NCI-H2171 (cell line): ENCODE measurements at regions not wholly inside any gene's neighbourhood (a gene's known extent, or its start where the extent isn't known, plus 50 kb on each side); places are given as distances from the start of the nearest gene placed in this dataset.
A peak's percentile ranks its signal among the peaks of the same experiment; 100 is the strongest.

Source experiments
- DNase-seq: peaks from one replicate; lab custom pipeline; 2025; lab: John Stamatoyannopoulos, UW

DNA sequence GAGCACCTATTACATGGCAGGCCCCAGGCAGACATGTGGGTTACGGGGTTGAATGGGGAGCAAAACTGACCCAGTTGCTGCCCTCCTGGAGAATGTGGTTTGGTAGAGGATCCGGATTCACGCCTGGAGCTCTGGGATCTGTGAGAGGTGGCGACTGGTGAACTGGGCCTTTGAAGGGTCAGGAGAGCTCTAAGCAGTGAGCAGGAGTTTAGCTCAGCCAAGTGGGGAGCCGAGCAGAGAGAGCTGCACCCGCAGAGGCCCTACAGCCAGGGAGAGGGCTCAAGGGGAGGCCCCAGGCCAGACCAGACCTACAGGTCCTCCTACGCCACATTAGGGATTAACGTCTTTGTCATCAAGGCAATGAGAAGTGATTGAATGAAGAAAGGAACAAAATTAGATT is 179.8 kb upstream of the TLE3 start:
- DNase-seq, result no peak

DNA sequence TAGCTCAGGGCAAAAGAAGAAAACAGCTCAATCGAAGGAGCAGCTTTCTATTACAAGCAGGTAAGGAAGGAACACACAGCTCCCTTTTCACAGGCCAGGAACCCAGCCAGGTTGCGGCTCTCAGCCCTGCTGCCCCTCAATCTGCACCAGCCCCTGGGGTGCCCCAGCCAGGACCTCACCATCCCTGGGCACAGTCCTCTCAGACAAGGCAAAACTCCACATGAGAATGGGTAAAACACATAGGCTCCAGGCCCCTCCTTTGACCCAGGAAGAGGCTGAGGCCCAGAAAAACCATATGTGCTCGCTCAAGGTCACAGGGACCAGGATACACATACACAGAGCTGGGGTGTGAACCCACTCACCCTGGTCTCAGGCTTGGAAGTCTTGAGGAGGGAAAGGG is 178.7 kb upstream of the TLE3 start:
- DNase-seq, result no peak

DNA sequence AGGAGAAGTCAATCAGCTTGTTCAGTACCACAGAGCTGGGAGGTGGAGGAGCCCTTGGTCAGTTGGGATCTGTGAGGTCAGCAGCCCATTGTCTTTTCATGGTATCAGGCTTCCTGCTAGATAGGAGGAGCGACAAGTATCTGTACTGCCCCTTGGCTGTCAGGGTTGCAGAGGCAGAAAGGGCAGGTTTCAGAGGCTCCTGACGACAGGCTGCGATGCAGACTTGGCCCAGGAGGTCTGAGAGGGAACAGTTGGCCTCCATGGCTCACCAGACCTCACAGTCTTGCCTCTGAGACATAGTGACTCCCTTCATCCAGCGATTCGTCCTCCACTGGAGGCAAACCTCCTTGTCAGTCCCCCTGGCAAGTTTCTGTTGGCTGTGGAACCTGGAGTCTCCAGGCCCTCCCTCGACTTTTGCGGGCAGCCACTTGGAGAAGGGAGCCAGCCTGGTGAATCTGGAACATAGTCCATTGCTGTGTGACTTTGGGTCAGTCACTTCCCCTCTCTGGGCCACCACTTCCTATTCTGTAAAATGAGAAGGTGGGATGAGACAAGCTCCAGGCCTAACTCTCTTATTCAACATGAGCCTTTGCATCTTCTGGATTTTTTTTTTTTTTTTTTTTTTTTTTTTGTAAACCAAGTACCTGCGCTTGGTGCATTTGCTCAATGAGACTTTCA is 177.9 kb upstream of the TLE3 start:
- DNase-seq, result no peak

DNA sequence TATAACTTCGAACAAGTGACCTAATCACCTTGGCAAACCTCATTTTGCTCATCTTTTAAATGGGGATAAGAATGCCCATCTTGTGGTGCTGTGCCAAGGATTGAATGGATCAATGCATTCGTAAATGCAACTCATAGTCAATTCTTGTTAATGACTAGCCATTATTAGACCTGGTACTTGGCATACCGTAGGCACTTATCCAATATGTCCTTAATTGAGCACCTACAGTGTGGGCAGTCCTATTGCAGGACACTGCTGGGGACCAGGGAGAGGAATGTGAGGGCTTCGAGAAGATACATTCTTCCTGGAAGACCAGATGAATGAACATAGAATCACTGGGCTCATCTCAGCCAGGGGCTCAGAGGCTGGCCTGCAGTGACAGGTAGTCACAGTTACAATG is 177.2 kb upstream of the TLE3 start:
- DNase-seq, result no peak

DNA sequence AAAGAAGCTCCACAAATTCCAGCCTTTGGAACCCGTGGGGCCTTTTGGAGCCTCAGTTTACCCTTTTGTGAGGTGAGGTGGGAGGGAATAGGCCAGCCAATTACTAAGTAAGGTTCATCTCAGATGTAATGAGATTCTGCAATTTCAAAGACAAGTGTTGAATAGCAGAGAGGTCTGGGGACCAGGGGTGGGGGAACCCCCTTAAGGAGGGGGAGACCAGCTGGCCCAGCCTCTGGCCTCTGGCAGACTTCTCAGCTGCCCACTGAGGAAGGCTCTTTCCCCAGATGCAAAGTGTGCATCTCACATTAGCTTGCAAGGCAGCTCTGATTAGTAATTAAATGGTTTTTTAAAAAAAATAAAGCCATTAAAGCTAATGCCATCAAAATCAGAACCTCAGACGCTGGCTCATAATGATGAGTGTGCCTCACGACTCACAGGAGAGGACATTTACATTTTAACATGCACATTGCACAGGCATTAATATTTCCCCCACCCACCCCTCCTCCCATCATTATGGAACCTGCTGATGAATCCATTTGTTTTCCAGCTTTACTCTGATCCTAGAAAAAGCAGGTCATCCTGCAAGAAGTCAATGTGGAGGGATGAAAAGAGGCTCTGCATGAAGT is 176.7 kb upstream of the TLE3 start:
- DNase-seq, result no peak

DNA sequence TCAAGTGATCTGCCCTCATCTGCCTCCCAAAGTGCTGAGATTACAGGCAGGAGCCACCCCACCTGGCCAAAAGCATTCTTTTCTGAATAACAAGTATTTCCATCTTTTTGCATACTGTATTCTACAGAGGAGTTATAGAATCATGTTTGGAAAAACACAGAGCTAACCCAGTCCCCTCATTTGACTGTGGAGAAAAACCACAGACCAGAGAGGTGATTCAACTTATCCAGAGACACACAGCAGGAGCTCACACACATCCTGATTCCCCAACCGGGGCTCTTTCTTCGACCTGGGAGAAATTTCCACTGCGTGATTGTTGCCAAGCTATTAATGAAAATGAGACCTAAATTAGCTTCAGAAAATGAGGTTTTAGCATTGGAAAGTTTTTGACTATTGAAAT is 176.1 kb upstream of the TLE3 start:
- DNase-seq, result no peak

DNA sequence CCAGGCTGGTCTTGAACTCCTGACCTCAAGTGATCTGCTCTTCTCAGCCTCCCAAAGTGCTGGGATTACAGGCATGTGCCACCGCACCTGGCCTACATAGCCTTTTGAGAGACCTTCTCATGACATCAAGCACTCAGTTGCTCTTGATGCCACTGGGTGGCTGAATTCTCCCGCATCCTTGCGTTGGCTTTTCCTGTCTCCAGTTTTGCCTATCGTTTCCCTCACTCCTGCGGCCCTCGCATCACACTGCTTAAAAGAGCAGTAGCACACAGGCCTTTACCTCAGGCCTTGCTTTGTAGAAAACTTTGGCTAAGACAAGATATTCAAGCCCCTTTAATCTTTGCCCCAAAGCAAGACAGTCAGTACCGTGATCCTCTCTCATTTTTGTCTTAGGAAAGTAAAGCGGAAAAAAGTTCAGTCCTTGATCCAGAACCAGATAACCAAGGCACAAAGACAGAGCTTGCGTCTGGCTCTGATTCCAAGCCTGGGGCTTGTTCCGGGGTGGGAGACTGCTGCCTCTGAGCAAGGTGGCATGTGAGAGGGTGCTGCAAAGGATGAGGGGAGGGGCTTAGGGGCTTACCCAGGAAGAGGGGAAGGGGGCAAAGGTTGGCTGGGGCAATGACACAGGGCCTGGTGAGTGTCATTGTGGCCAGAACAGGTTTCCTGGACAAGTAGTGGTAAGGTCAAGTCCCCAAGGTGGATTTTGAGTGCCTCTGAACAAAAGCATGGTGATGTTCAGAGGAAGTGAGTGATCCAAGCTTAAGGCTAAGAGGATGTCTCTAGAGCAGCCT is 175.0 kb upstream of the TLE3 start:
- no peak for DNase-seq

DNA sequence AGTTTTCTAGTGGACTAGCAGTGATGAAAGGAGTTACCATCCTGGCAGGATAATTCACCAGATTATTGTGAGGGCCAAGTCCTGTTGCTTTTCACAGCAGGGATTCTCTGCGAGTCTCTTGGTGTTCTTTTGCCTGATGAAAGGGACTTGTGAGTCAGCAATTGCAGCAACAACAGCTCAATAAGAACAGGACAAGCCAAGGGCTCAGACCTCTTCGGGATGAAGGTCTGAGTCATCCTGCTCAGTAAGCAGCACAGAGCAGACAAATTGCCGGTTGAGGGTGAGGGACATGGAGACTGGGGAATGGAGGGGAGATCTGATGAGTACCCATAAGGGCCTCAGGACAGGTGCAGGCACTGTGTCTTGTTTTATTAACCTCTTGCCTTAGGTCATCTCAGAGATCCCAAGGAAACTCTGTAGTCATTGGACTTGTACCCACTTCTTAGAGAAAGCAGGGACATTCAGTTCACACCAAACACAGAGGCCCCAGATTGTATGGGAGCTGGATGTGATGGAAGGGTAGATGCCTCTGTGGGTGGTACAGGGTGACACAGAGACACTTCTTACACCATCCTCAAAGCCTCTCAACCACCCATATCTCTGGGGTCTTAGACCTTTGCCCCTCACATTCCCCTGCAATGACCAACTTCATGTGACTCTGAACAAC is 173.8 kb upstream of the TLE3 start:
- DNase-seq, result no peak

DNA sequence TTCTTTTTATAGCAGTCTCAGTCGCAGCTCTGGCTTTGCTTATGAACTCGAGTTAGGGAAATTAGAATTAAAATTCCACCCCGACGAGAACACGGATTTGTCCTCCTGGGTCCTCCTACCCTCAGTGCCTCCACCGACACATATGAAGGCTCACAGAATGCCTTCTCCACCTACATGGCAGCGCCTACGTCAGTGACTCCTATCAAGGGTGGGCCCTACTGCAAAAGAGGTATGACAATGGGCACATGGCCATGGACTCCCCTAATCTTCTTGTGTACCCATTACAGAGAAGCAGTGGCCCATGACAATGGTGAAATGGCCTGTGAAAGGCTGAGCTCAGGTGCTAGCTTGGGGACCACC is 173.0 kb upstream of the TLE3 start:
- no peak for DNase-seq

DNA sequence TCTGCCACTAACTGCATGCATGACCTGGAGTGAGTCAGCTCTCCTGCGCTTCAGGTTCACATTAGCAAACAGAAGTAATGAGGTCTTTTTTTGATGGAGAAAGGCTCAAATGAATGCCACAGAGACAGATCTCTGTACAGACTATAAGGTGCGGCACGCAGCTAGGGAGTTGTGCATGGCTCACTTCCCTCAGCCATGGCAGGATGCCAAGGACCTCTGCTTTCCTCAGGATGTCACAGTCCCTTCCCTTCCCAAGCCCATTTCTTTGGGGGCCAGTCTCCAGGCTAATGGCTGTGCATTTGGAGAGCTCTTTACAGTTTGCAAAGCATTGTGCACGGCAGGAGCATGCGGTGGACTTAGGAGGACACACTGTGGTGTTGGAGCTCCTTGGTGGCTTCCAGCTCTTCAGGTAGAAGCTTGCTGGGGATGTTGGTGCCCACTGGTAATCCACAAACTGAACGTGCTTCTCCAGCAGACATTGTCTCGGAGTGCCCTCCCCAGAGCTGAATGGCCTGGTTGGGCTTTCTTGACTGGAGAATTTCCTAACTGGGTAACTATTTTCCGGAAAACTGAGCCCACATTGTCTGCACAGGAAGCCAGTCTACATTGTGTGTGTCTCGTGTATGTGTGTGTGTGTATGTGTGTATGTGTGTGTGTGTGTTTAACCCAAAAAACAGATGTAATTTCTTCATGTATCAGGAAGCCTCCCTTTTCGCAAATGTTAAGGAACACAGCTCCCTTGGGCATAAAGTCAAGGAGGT is 172.5 kb upstream of the TLE3 start:
- DNase-seq, result peak; percentile 17

DNA sequence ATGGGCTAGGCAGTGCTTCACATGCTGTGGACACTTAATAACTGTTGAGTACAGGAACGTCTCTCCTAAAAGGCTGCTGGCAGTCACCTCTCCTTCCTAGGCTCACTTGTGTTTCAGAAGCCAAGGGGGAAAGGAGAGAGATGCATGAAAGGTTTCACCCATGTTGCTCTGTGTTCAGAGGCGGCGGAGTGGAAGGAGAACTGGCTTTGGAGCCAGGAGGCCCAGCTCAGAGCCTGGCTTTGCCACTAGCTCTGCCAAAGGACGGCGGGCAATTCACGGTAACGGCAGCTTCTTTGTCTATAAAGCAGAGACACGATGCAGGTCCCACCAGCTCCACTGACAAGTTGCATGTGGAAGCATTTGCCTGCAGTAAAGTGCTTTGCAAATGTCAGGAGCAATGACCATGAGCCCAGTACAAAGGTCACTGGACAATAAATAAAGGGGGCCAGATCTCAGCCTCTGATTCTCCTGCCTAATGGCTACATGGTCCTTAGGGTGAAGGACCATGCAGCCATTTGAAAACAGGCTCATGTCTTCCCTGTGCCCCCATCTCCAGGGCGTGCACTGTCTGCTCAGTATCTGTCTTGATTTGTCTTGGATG is 171.7 kb upstream of the TLE3 start:
- DNase-seq, result no peak

DNA sequence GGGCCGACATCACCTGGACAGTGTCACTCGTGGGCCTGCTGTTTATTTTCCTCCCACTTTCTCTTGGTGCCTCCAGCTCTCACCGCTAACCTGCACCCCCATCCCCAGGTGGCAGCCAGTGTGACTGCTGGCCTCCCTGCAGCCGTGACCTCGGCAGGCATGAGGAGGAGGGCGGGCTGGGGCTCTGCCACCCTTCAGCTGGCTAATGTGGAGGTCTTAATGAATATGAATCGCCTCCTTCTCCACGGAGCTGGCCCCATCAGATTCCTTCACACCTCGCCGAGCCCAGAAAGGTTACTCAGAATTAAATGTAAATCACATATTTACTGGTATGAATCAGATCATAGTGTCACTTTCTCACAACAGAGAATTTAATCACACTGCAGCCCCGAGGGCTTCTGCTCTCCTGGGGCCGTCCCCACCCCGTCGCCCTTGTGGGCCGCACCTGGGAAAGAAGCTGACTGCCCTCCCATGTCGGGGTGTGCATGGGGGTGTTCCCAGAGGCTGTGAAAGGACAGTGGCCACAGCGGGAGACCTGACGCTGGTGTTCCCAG is 171.1 kb upstream of the TLE3 start:
- DNase-seq, result no peak

DNA sequence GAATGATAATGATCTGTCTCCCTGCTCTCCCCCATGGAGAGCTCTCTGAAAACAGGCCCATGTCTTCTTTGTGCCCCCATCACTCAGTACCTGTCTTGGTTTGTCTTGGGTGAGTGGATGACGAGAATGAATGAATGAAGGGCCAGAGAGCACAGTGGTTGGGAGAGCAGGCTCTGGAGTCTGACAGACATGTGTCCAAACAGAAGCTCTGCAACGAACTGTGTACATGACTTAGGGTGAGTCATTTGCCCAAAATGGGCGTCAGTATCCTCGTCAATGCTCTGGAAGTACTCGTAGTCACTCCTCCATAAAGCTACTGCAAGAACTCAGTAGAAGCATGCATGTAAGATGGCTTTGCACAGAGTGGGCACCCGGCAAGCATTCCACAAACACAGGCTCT is 170.2 kb upstream of the TLE3 start:
- DNase-seq, result no peak

DNA sequence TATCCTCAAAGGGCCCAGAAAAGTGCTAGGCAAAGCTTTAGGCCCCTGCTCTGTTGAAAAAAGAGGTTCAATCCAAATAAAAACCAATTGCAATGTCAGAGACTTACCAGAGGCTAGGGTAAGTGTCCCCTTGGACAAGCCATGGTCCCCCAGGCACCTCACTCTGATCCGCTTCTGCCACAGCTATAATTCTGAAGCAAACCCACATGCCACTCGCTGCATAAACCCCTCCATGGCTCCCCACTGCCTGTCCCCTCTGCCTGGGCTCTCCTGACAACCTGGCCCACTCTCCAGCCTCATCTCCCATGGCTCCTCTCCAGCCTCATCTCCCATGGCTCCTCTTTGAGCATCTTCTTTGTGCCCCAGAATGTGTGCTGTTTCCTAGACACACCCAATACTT is 169.6 kb upstream of the TLE3 start:
- no peak for DNase-seq

DNA sequence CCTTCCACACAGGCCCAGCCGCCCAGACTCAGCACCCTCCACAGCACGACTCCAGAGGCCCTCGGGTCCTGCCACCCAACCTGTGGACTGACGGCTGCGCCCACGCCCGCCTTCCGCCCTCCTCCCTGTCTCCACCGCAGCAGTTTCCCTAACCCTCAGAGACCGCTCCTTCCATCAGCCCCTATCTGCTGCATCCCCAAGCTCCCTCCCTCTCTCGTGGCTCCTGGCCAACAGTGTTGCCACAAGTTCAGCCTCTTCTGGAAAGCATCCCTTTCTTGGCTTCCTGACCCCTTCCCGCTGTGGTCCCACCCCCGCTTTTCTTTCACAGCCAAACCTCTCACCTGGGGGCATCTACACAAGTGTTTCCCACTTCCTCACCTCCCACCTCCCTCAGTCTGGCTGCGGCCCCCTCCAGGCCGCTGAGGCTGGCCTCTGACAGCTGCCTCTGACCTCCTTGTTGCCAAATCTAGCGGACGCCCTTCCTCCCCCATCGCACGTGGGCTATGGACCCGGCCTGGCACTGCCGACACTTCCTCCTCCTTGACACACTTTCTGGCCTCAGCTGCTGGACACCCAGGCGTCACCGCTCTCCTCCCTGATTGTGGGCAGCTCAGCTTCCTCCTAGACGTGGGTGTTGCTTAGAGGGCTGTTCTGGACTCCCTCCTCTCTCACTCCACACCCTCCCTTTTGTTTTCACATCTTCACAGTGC is 168.8 kb upstream of the TLE3 start:
- no peak for DNase-seq

DNA sequence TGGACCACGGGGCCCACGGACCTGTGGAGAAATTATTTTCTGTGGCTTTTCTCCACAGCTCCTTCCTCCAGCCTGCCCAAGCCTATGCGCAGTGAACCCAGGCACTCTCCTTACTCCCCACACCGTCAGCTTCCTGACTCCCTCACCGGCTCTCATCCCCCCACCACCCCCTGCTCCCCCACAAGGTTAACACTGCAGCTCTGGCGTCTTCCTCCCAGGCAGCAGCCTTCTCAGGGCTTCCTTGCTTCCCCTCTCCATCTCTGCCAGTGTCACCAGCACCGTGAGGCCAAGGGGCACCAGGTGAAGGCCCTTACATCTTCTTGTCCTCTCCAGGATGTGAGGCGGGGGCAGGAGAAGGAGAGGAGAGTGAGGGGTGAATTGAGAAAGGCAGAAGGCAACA is 168.3 kb upstream of the TLE3 start:
- no peak for DNase-seq

DNA sequence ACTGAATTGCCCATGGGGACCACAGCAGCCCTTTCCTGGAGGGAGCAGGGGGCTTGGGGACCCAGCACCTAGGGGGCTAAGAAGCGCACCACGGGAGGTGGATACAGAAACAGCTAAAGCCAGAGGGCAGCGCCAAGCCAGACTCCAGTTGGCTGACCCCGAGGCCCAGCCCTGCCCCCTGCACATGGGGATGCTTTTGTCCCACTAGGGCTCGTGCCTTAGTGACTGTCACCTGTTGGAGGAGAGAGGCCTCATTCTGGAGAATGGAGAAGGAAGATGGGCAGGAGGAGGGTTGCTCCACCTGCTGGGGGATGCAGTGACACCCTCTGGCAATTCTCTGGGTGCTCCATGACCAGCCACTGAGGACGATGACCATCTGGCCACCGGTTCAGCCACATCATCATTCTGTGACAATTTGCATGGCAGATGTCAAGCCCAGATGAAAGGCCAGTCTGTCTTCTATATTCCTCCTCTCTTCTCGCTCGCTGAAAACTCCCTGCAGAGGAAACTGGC is 167.8 kb upstream of the TLE3 start:
- DNase-seq, result no peak

DNA sequence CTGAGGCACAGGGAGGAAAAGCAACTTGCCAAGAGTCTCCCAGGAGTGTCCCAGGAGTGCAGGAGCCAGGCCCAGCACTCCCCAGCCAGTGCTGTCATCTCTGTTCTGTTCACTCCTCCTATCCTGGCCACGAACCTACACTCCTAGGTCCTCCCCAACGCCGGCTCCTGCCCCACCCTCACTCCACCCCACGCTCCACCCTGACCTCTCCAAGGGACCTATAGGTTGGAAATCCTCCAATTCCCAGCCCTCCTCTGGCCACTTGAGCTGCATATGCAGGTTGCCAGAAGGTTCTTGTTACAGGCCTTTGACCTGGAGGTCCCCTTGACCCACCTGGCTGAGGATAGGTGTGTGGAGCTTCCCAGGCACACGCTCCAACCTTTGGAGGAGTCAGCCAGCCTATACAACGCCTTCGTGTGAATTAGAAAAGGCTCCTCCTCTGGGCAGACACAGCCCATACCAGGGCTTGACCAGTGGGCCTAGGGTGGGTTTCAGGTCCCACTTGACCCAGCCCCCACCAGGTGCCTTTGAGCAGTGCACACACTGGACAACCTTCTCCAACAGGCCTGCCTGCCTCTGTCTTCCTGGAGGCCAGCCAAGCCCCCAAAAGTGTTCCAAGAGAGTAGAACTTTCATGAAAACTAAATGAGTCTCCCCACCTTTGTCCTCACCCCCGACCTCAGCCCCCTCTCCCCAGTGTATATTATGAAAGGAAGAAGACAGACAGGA is 167.2 kb upstream of the TLE3 start:
- DNase-seq, result no peak

DNA sequence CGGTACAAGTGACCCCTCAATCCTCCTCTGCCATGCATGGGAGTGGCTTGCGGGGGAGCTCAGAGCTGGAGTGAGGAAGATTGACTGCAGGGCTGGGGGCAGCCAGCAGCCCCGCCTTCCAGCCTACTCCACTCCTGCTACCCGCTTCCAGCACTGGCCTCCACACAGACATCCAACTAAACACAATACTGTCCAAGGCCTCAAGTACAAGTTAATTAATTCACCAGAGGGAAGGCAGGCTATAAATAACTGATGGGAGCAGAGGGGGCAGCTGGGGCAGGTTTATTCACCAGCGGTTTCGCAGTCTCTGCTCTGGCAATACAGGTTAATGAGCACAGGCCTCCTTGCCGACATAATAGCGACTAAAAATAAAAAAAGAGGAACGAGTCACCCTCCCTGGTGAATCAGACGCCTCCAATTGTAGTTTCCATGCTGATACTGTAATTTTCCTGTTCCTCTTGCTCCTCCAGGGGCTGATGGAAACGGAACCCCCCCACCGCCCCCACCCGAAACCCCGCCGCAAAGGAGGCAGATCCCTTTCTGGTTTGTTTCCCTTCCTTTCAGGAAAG is 166.4 kb upstream of the TLE3 start:
- DNase-seq, result peak; percentile 67
